GM20000 (cell line): ENCODE measurements at regions not wholly inside any gene's neighbourhood (a gene's known extent, or its start where the extent isn't known, plus 50 kb on each side); places are given as distances from the start of the nearest gene placed in this dataset.
"Not testable (repeated sequence)": the region's sequence is repeated elsewhere in the genome, so short reads cannot be mapped to it uniquely, and the experiment has no call there.

Experiments used
- DNase-seq: peaks from one replicate; pipeline ENCODE4 v3.0.0; 2012; ENCODE audit warnings: low spot score
- TF ChIP-seq, protein P1 (sequence below): IDR thresholded peaks from 2 replicates; pipeline ENCODE4 v1.5.1; 2012; ENCODE audit warnings: mild to moderate bottlenecking, control low read depth; ENCODE audit errors: extremely low read depth, missing control alignments

DNA sequence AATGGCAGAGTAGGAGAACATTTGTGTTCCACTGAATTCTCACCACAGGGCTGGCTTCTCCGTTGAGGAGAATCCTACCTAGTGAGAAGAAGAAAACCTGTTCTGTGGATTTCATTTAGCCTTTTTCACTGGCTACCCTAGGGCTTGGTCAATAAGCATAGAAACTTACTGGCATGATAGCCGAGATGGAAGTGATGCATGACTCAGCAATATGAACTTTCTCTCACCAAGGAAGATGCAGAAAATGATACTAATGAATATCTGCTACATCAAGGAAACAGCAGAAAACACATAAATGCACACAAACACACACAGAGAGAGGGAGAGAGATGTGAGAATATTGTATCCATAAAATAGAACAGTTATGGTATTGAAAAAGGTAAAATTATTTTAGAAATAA is 216.3 kb downstream of the HHIP start:
- TF ChIP-seq, protein P1, sequence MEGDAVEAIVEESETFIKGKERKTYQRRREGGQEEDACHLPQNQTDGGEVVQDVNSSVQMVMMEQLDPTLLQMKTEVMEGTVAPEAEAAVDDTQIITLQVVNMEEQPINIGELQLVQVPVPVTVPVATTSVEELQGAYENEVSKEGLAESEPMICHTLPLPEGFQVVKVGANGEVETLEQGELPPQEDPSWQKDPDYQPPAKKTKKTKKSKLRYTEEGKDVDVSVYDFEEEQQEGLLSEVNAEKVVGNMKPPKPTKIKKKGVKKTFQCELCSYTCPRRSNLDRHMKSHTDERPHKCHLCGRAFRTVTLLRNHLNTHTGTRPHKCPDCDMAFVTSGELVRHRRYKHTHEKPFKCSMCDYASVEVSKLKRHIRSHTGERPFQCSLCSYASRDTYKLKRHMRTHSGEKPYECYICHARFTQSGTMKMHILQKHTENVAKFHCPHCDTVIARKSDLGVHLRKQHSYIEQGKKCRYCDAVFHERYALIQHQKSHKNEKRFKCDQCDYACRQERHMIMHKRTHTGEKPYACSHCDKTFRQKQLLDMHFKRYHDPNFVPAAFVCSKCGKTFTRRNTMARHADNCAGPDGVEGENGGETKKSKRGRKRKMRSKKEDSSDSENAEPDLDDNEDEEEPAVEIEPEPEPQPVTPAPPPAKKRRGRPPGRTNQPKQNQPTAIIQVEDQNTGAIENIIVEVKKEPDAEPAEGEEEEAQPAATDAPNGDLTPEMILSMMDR: no peak
- no peak for DNase-seq

DNA sequence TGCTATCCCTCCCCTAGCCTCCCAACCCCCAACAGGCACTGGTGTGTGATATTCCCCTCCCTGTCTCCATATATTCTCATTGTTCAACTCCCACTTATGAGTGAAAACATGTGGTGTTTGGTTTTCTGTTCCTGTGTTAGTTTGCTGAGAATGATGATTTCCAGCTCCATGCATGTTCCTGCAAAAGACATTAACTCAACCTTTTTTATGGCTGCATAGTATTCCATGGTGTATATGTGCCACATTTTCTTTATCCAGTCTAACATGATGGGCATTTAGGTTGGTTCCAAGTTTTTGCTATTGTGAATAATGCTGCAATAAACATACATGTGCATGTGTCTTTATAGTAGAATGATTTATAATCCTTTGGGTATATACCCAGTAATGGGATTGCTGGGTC is 218.9 kb downstream of the HHIP start:
- DNase-seq: not testable (repeated sequence)

DNA sequence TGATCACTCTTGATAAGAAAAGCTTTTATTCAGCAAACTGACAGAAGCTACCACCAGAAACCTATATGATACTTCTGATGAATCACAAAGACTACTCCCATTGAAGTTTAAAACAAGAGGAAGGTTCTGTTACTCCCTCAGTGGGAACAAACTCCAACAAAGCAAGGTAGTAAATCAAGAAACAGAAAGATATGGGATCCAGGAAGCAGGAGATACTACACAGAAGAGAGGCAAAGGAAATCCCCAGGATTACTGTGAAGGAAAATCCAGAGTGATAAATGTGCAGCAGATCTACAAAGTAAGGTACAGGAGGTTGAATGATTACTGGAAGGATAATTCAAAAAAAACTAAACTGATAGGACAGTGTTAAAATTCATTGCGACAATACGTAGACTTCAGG is 222.4 kb downstream of the HHIP start:
- no peak for DNase-seq
- TF ChIP-seq, protein P1: no peak

DNA sequence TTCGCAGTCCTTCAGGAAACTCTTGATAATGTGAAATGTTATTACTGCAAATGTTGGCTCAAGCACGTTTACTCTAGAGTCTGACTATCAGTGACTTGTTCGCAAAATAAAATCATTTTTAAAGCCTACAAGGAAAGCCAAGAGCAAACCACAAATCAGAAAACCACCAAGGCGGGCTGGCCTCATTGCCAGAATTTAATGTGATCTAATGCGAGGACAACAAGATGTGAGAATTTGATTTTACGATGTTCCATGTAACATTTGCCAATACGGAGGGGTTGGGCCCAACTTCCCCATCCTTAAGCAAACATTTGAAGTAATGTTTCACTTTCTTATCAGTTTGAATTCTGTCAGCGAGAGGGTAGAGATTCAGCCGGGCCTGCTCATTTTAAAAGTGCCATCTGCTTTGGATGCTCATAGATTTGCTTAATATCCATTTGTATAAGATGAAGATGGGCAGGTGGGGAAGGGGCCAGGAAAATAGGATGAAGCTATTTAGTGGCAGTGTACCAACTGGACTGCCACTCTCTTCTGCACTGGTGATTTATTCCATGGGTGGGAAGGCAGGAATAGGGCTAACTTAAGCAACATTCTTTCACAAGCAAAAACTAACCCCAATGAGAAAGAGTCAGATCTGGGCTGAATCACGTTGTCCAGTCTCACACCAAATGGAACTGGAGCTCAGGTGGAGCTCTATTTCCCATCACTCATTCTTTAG is 225.3 kb downstream of the ANAPC10 start:
- DNase-seq: no peak
- TF ChIP-seq, protein P1: no peak

DNA sequence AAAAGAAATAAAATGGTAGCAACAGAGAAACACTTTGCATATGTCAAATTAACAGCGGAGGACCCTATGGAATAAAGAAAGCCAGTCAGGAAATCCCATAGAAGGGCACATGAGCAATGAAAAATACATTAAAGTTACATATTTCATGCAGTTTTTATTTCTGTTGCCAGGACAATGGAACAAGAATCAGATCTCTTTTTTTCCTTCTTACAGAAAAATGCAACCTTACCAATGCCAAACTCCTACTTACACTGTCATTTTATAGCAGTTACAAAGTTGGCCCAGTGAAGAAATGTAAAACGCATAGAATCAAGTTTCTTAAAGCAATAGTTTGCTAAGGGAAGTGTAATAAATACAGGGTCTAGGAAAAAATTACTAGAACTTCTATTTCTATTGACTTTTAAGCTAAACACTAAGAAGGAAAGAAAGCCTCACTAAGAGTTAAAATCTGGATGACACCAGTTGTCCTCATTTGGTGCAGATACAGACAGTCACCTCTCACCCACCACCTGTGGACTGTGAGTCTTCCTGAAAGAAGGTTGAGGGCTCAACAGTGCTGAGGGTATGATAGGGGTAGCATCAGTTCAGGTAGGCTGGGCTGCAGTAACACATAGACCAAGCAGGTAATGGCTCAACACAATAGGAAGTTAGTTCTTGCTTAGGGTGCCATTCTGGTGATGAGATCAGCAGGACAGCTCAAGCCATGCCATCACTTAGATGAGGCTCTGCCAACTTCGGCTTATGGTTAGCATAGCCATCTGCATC is 224.6 kb downstream of the ANAPC10 start:
- DNase-seq: no peak
- TF ChIP-seq, protein P1: no peak

DNA sequence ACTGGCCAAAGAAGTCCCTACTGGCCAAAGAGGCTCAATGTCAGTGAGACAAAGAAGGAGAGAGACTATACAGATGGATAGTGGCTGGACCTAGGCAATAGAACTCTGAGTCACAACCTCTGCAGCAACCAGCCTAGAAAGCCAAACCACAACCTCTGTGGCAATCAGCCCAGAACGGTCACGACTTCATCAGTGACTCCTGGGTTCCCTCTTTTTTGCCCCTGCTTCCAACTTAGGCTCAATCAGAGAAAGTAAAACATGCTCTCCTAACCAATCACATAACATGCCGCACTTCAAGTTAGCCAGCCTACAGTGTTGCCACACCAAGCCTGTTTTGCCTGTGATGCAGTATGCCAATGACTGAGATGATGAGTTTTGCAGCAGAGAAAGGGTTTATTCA is 203.4 kb downstream of the ANAPC10 start:
- TF ChIP-seq, protein P1: no peak
- DNase-seq: no peak

DNA sequence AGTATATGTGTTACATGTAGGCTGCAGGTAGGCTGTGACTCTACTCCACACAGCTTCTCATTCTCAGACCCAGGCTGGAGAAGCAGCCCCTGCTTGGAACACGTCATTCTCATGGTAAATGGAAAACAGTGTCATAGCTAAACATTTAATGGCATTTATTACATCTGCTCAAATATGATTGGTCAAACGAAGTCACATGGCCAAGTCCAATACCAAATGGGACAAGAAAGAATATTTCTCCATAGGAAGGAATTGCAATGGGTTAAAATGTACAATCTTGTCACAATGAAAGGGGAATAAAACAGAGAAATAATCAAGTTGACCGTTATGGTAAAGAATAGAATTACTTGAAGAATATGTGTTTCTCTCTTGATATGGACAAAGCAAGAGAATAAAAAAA is 198.6 kb downstream of the ANAPC10 start:
- TF ChIP-seq, protein P1: no peak
- DNase-seq: no peak
